ENCODE measurements at regions not wholly inside any gene's neighbourhood (a gene's known extent, or its start where the extent isn't known, plus 50 kb on each side); places are given as distances from the start of the nearest gene placed in this dataset.

DNA sequence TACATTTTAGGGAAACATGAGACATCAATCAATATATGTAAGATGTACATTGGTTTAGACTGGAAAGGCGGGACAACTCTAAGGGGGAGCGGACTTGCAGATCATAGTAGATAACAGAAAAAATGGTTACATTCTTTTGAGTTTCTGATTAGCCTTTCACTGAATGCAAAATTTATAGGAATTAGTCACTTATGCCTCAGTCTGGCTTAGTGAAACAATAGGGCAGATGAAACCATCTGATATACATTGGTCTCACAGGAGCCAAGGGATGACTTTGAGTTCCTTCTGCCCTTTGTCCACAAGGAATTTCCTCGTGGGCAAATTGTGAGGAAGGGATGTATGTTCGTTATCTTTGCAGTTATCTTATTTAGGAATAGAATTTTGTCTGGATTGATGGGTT, 128.2 kb downstream of the ARSF start:
- intact Hi-C loops (cut with DNase I; ENCODE audit: low total_unique reads) = no loop called here
- Histone ChIP-seq H3K27me3 (replicated peaks in 1 of 7) (no peaks in the 10 kb centered on the region), H3K4me1 (no peaks in the 10 kb centered on the region), H3K4me3 (no peak overlapping the region), H3K9me3 (peaks cover 0 to 3% (median 0%) of the 10 kb centered on the region in 8 donors), H3K27ac (no peak overlapping the region), H3K36me3 (no peaks in the 10 kb centered on the region)
- no peak for DNase-seq
- TF ChIP-seq POLR2AphosphoS5 (IDR thresholded peaks at IDR 0.05) (no peak), POLR2A (IDR thresholded peaks at IDR 0.05) (no peak)
- TF ChIP-seq, protein P1, sequence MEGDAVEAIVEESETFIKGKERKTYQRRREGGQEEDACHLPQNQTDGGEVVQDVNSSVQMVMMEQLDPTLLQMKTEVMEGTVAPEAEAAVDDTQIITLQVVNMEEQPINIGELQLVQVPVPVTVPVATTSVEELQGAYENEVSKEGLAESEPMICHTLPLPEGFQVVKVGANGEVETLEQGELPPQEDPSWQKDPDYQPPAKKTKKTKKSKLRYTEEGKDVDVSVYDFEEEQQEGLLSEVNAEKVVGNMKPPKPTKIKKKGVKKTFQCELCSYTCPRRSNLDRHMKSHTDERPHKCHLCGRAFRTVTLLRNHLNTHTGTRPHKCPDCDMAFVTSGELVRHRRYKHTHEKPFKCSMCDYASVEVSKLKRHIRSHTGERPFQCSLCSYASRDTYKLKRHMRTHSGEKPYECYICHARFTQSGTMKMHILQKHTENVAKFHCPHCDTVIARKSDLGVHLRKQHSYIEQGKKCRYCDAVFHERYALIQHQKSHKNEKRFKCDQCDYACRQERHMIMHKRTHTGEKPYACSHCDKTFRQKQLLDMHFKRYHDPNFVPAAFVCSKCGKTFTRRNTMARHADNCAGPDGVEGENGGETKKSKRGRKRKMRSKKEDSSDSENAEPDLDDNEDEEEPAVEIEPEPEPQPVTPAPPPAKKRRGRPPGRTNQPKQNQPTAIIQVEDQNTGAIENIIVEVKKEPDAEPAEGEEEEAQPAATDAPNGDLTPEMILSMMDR (IDR thresholded peaks at IDR 0.05 in 8 of 11, conservative IDR thresholded peaks at IDR 0.05 in 3 of 11) = no peak
- WGBS, 5 donors = 68 to 87% (median 82%) methylated on average over 4 of the region's 4 CpGs

DNA sequence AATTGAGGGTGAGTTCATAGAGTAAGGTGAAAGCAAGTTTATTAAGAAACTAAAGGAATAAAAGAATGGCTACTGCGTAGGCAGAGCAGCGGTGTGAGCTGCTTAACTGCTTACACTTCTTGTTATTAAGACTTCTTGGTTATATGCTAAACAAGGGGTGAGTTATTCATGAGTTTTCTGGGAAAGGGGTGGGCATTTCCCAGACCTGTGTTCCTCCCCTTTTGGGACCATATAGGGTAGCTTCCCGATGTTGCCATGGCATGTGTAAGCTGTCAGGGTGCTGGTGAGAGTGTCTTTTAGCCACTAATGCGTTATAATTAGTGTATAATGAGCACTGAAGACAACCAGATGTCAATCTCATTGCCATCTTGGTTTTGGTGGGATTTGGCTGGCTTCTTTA, 126.5 kb downstream of the ARSF start:
- H3K36me3 ChIP-seq = no peaks in the 10 kb centered on the region
- DNase-seq = no peak
- H3K27ac ChIP-seq = no peak overlapping the region
- intact Hi-C loops (cut with DNase I; ENCODE audit: low total_unique reads) = no loop called here
- 80 to 87% (median 86%) methylated on average over 4 of the region's 4 CpGs for WGBS, 5 donors
- no peaks in the 10 kb centered on the region for H3K27me3 ChIP-seq (replicated peaks in 1 of 7)
- TF ChIP-seq POLR2AphosphoS5 (IDR thresholded peaks at IDR 0.05) (no peak), POLR2A (IDR thresholded peaks at IDR 0.05) (no peak)
- TF ChIP-seq, protein P1 (IDR thresholded peaks at IDR 0.05 in 8 of 11, conservative IDR thresholded peaks at IDR 0.05 in 3 of 11) = no peak
- H3K4me1 ChIP-seq = no peaks in the 10 kb centered on the region
- H3K4me3 ChIP-seq = no peak overlapping the region
- peaks cover 0 to 3% (median 0%) of the 10 kb centered on the region in 8 donors for H3K9me3 ChIP-seq

DNA sequence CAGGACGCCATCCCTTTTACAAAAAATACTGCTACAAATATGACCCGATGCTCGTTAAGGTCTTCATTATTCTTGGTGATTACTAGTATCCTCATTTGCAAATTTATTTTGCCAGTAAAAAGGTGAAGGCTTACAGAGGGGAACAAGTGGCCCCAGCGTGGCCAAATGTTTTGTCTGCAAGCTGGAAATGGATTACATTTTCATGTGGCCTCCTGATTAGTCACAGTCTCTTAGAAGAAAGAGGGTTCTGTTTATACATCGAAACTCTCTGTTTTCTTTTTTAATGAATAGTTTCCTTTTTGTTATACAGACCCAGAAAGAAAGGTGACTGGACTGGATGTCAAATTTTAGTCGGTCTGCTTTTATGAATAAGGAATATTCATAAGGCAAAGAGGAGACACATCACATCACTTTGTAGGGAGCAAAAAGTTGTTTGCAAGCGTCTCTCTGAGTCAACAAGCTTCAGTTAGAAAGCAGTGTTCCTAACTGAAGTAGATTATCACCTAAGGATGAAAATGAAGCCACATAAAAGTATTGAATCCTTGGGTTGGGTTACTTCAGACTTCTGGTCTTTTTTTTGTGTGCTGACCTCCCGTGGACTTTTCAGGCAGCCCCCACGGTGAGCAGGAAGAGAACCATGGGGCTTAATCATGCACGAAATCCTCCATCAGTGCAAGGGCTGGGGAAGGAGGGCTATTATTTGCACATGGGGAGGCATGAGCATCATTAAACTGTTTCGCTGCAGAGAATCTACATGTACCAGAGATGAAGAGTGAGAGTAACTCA, 125.6 kb downstream of the ARSF start:
- DNase-seq = no peak
- intact Hi-C loops (cut with DNase I; ENCODE audit: low total_unique reads) = no loop called here
- Histone ChIP-seq H3K9me3 (peaks cover 0 to 3% (median 0%) of the 10 kb centered on the region in 8 donors), H3K4me3 (no peak overlapping the region), H3K27me3 (replicated peaks in 1 of 7) (no peaks in the 10 kb centered on the region), H3K4me1 (no peaks in the 10 kb centered on the region), H3K36me3 (no peaks in the 10 kb centered on the region), H3K27ac (no peak overlapping the region)
- TF ChIP-seq POLR2AphosphoS5 (IDR thresholded peaks at IDR 0.05) (no peak), POLR2A (IDR thresholded peaks at IDR 0.05) (no peak)
- TF ChIP-seq, protein P1 (IDR thresholded peaks at IDR 0.05 in 8 of 11, conservative IDR thresholded peaks at IDR 0.05 in 3 of 11) = no peak
- 63 to 73% (median 67%) methylated on average over 11 of the region's 11 CpGs for WGBS, 5 donors

DNA sequence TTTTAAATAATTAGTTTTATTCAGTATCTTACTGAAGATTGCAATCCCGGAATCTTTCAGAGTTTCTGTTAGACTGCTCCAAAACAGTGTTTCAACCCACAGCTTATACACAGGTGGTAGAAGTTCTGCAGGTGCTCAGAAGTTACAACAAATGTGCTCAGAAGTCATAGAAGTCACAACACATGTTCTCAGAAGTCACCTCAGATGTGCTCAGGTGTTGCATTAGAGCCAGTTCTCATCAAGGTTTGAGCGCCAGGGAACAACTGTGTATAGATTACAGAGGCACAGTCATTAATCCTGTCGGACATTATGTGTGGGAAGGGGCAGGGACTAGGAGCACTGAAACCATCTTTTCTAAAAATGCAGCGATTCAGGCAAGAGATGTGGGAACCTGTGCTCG, 124.5 kb downstream of the ARSF start:
- TF ChIP-seq POLR2AphosphoS5 (IDR thresholded peaks at IDR 0.05) (no peak), POLR2A (IDR thresholded peaks at IDR 0.05) (no peak)
- TF ChIP-seq, protein P1 (IDR thresholded peaks at IDR 0.05 in 8 of 11, conservative IDR thresholded peaks at IDR 0.05 in 3 of 11) = no peak
- no peaks in the 10 kb centered on the region for H3K4me1 ChIP-seq
- no peak overlapping the region for H3K27ac ChIP-seq
- DNase-seq = no peak
- 76 to 87% (median 80%) methylated on average over 5 of the region's 5 CpGs for WGBS, 5 donors
- intact Hi-C loops (cut with DNase I; ENCODE audit: low total_unique reads) = no loop called here
- H3K4me3 ChIP-seq = no peak overlapping the region
- no peaks in the 10 kb centered on the region for H3K36me3 ChIP-seq
- H3K9me3 ChIP-seq = peaks cover 0 to 3% (median 0%) of the 10 kb centered on the region in 8 donors
- H3K27me3 ChIP-seq (replicated peaks in 1 of 7) = no peaks in the 10 kb centered on the region

All from spleen (tissue), 11 donors.